ENCODE measurements at regions not wholly inside any gene's neighbourhood (a gene's known extent, or its start where the extent isn't known, plus 50 kb on each side); places are given as distances from the start of the nearest gene placed in this dataset.

DNA sequence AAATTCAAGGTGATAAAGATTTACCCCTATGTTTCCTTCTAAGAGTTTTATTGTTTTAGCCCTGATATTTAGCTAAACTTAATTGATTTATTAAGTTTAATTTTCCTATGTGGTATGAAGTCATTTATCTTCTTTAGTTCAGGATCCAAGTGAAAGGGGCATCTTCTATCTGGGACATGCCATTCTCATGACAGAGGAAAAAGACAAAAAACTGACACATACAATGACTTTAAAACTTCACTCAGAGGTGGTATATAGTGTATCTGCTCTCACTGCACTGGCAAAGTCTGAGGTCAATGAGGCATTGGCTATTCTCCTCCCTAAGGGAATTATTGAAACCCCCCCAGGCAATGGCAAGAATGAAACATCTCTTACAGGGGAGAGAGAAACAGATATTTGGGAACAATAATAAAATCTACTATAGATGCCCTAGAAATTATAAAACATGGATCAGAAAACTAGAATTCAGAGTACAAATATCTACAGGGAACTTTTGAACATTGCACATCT lies 237.4 kb downstream of the MYCN start:
- H3K4me3 ChIP-seq (ENCODE audit: low read depth, low read length), result no peak overlapping the region
- DNase-seq (ENCODE audit: low read depth), result no peak
- no peak for TF ChIP-seq CTCF (IDR thresholded peaks at IDR 0.05; ENCODE audit: control insufficient read depth, extremely low read depth, insufficient read depth)

- DNase-seq (ENCODE audit: low read depth), result no peak
- TF ChIP-seq CTCF (IDR thresholded peaks at IDR 0.05; ENCODE audit: control insufficient read depth, extremely low read depth, insufficient read depth), result no peak
- no peak overlapping the region for H3K4me3 ChIP-seq (ENCODE audit: low read depth, low read length)
Measured at GRCh38 chr2:16176971-16177480, 236.7 kb downstream of the MYCN start.

- DNase-seq (ENCODE audit: low read depth), result no peak
- TF ChIP-seq CTCF (IDR thresholded peaks at IDR 0.05; ENCODE audit: control insufficient read depth, extremely low read depth, insufficient read depth), result no peak
- H3K4me3 ChIP-seq (ENCODE audit: low read depth, low read length), result no peak overlapping the region
Measured at GRCh38 chr2:16175247-16175825, 235.0 kb downstream of the MYCN start.

DNA sequence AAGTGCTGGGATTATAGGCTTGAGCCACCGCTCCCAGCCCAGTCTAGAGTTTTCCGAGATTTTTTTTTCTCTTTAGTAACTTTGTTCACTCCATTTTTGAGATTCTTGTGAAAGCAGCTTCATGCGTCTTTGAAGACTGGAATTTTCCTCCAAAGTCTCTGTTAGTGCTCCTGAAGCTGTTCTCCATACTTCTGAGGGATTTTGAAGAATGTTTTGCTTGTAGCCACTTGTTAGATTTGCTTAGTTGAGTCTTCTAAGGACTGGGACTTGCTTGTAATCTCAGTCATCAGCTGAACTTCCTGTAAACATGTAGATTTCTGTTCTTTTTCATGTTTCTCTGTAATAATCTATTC lies 234.3 kb downstream of the MYCN start:
- TF ChIP-seq CTCF (IDR thresholded peaks at IDR 0.05; ENCODE audit: control insufficient read depth, extremely low read depth, insufficient read depth), result no peak

DNA sequence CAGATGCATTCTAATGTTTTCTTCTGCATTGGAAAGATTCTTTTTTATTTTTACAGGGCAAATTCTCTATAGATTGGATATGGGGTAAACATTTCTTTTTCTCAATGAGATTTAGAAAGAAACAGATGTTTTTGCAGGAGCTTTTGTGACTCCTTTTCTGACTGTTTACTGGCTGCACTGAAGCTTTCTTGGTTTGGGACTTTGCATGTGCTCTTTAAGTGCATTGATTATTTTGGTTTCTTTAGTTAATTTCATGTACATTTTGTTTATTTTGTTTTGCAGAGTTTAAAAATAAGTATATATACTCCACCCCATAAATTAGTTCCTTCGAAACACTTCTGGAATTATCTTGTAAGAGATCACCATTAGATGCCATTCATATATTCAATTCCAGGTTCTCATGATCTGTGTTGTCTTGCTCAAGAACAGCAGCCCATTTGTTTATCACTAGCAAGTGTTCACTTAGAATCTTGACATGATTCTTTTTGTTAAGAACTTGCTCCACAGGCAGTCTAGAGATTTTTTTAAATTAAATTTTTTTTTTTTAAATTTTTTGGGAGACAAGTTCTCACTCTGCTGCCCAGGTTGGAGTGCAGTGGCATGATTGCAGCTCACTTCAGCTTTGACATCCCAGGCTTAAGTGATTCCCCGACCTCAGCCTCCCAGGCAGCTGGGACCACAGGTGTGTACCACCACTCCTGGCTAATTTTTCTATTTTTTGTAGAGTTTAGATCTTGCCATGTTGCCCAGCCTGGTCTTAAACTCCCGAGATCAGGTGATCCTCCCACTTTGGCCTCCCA lies 233.7 kb downstream of the MYCN start:
- no peak overlapping the region for H3K4me3 ChIP-seq (ENCODE audit: low read depth, low read length)
- no peak for TF ChIP-seq CTCF (IDR thresholded peaks at IDR 0.05; ENCODE audit: control insufficient read depth, extremely low read depth, insufficient read depth)
- no peak for DNase-seq (ENCODE audit: low read depth)

More for the DNA sequence above, 234.3 kb downstream of the MYCN start:
- DNase-seq (ENCODE audit: low read depth), result no peak
- no peak overlapping the region for H3K4me3 ChIP-seq (ENCODE audit: low read depth, low read length)

DNA sequence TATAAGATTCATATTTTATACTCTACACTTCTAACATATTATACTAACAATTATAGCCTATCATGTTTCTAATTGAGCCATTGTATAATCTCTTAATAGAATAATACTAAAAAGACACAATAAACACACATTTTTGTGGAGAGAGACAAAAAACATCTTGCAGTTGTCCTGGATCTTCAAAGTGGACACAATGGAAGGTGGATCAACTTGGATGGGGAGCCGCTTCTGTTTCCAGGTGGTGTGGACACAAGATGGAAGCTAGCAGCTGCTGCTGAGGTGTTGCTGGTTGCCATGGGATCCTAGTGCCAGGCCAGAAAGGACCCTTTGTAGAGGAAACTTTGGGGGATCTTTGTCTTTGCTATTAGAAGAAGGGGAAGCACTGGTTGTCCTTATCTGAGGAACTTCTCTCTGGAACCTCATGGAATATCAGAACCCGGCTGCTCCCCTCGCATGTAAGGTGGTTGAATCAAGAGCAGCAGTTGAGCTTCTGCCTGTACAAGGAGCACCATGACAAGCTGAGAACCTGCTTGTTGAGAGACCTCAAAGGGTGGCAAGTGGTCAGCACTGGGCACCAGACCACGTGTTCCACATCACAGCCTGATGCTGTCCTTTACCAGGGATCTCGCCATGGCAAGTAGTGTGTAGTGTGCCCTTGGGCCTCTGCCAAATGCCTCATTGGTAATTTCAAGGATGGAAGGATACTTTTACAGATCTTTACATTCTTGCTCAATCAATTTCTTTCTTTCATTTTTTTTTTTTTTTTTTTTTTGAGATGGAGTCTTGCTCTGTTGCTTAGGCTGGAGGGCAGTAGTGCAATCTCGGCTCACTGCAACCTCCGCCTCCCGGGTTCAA lies 232.2 kb downstream of the MYCN start:
- DNase-seq (ENCODE audit: low read depth), result no peak
- no peak for TF ChIP-seq CTCF (IDR thresholded peaks at IDR 0.05; ENCODE audit: control insufficient read depth, extremely low read depth, insufficient read depth)

More for the DNA sequence above, 232.2 kb downstream of the MYCN start:
- no peak overlapping the region for H3K4me3 ChIP-seq (ENCODE audit: low read depth, low read length)

Measured in LNCaP clone FGC (cell line).